Activated CD4-positive, CD25-positive, alpha-beta regulatory T cell treated with anti-CD3 and anti-CD28 coated beads, Interleukin-2, amount 50 U/mL, for 24 hours (primary cell): ENCODE measurements at regions not wholly inside any gene's neighbourhood (a gene's known extent, or its start where the extent isn't known, plus 50 kb on each side); places are given as distances from the start of the nearest gene placed in this dataset.

Experiments used
- ATAC-seq, 2 donors: fragments of 150-1000 bp; cut with Tn5 transposase; one replicate each; pipeline ENCODE4 v1.10.0; 2021; ENCODE audit warnings: mild to moderate bottlenecking in 1 of 2, moderate library complexity in 1 of 2

DNA sequence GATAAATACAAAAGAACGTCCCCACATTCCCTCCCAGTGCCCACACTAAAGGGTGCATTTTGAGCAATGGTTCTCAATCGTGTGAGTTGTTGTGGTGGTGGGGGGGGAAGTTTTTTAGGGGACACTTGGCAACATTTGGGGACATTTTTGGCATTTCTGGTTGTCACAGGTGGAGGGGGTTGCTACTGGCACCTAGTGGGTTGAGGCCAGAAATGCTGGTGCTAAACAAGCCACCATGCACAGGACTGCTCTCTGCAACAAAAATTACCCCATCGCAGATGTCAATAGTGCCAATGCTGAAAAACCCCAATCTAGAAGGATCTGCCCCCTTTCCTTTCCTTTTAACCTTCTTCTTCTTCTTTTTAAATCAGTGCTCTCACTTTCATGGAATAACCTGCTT is 453.3 kb downstream of the TSHZ3 start:
- no peak for ATAC-seq

DNA sequence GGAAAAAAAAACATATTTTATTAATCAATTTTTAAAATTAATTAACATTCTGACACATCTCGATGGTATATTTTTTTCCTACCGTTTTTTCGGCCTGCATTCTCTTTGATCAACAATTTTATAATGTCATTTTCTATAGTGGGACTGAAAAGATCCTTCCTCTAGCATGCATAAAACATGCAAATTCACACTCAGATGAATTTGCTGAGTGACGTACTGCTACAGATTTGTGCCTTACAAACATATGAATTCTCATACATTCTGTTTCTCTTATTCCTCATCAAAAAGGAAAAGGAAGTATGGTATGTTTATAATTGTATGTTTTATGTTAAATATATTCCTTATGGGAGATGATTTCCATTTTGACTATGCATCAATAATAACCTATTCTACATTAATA is 458.2 kb downstream of the TSHZ3 start:
- no peak for ATAC-seq

DNA sequence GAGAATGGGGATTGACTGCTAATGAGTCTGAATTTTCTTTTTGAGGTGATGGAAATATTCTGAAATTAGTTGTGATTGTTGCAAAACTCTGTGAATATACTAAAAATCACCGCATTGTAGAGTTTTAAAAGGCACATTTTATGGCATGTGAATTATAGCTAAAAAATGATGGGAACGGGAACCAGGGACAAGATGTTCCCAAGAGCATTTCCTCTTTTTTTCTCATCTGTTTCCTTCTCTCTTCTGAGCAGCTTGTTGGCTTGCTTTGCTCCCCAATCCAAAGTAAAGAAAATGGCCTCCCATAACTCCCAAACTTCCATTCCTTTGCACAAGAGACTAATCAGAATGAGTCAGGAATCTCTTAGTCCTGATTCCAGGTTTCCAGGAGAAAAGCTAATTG is 459.2 kb downstream of the TSHZ3 start:
- no peak for ATAC-seq

DNA sequence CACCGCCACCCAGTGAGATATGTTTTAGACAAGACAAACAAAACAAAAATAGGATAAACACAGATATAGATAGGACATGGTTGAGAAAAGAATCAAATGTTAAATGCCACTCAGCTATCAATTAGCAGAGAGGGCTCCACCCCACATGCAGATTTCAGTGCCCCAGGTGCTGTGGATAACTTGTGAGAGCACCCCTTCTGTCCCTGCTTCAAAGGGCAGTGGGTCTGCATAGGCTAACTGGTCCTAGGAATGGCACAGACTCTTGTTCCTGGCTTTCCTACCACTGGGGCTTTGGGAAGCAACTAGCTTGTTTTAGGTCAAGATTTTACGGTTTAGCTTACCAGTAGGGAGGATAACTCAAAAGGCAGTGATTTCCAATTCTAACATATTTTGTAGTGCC is 460.3 kb downstream of the TSHZ3 start:
- no peak for ATAC-seq

DNA sequence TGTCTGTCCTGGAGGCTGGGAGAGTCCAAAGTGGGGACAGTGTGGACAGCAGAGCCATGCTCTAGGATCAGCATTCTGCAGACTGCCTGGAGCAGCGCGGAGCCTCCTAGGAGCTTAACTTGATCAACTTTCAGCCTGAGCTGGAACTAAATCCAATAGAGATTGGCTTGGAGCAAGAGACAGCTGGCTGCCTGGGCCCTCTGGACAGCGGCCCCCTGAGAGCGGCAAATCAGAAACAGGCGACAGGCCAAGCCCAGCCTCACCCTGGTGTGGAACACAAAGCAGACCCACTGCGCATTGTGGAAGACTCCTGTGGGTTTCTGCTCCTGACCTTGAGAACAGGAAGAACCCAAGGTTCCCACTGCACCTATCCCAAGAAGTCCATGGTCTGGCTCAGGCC is 462.2 kb downstream of the TSHZ3 start:
- no peak for ATAC-seq

DNA sequence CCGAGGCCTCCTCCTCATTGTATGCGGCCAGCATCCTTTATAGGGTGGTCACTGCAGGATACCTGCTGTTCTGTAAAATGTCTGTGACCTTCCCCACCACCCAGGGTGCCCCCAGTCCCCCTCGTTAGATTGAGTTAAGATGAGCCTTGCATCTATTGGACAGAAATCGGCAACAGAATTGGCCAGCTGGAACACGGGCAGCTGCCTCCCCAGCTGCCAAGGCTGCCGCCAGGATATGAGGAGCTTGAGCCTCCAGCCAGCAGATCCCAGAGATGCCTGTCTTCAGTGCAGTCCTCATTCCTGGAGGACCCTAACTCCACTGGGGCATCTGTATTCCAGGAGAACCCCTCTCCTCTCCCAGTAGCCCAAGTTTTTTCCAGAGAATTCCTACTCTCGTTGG is 463.0 kb downstream of the TSHZ3 start:
- no peak for ATAC-seq

DNA sequence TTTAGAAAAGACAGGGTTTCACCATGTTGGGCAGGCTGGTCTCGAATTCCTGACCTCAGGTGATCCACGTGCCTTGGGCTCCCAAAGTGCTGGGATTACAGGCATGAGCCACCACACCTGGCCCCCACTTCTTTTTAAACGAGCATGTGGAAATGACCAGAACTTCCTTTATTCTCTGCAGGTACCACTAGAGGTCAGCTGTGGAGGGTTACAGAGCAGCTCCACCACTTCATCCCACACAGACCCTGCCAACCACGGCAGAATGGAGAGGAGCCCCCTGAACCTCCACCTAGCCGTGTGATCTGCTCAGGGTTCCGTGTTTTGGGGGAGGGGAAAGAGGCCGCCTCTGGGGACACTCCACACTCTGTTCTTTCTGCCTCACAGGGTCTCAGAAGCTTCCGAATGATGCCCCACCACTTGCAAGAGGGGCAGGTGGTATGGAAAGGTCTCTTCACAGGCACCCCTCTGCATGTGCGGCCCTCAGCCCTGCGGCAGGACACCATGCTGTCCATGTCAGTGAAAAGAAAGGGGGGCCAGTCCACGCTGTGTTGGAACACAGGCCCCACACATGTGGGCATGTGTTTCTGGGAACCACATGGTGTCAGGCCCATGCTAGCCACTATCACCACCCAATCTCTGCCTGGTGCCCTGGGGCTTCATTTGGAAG is 465.0 kb downstream of the TSHZ3 start:
- no peak for ATAC-seq

DNA sequence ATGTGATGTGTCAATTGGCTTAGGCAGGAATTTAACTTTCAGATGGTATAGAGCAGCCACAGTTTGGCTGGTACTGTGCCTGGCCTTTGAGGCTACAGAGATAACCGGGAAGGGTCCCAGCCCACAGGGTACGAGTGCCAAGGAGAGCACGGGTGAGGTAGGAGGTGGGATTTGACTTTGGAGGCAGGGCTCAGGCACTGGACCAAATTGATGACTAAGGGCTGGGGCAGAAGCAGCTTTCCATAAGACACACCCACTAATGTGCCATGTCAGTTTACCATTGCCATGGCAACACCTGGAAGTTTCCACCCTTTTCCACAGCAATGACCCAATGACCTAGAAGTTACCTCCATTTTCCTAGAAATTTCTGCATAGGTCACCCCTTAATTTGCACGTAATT is 466.2 kb downstream of the TSHZ3 start:
- ATAC-seq = no peak

DNA sequence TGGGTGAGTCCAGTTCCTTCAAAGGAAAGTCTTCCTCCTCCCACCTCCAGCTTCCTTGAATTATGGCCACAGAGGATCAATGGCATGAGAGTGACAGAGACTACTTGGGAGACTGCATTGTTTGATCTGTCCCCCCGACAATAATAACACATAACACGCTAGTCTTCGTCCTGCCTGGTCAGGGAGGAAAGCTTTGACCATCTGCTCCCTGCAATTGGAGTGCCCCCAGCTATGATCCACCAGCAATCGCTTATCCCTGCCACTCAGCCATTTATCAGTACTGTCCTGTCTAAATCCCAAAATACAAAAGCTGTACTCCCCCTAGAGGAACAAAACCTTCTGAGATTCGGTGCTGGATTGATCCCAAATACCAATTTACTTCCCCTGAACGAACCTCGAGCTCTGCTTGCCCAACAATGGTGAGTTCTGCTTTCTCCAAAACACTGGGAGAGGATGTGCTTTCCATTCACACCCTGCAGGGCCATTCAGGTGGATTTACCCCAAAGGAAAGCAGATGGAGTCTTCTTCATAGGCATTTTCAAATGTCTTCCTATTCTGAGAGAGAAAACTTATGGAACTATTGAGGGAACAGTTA is 466.7 kb downstream of the TSHZ3 start:
- no peak for ATAC-seq

DNA sequence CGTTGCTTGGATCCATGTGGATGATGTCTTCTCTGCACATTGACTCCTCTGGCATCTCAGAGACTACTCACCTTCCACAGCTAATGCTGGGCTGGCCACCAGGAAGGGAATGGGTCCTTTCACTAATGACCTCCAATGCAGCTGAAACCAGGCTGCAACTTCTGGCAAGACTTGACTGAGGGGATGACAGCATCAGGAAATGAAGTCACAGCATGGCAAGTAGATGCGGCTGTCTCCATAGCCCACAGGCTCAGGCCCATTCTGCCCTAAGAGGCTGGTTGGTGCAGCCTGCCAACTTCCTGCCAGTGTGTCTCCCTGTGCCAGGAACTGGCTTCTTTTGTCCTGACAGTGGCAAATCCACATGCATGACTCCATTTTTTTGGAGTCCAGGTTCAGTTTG is 467.3 kb downstream of the TSHZ3 start:
- no peak for ATAC-seq

DNA sequence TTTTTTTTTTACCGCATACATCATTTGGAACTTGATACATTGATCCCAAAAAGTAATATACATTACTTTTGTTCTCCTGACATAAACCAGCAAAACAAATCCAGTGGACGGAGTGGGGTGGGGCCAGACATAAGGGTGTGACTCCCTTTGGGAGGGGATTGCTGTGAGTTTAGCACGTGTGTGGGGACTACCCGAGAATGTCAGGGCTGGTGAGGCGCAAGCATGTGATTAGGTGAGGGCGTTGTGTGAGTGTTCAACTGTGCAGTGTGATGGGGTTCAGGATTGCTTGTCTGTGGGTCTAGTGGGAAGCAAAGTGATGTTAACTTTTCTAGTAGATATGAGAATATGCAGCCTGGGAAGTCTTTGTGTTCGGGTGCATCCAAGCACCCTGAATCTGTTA is 468.0 kb downstream of the TSHZ3 start:
- no peak for ATAC-seq

DNA sequence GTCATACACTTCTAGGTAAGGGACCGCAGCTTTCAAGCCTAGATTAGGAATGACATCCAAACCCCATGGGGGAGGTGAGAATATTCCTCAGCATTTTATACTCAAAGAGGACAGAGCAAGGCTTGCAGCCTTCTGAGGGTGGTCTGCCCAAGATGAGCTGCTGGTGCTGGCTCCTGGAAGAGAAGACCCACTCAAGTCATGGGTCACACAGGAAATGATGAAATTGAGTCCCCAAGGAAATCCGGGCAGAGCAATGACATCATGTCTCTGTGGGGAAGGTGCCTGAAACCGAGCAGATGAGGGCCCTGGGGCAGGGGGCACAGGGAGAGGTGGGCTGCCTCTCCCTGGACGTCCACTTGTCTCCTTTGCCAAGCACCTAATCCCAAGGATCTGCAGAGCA is 468.7 kb downstream of the TSHZ3 start:
- no peak for ATAC-seq

DNA sequence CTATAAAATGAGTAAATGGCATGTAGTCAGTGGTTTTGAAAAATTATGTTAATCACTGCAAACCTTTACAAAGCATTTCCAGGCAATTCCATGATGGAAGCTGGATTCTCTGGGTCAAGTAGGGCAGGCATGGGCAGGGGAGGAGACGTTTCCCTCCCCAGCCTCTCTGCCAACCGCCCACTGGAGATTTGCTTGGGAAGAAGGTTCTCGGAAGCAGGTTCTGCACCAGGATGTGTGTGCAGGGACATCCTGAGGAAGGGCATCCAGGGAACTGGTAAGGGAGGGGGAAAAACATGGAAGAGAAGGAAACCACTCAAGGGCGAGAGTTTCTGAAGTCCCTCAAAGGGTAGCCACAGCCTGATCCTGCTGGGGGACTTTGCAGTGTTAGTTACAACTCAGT is 469.1 kb downstream of the TSHZ3 start:
- no peak for ATAC-seq

DNA sequence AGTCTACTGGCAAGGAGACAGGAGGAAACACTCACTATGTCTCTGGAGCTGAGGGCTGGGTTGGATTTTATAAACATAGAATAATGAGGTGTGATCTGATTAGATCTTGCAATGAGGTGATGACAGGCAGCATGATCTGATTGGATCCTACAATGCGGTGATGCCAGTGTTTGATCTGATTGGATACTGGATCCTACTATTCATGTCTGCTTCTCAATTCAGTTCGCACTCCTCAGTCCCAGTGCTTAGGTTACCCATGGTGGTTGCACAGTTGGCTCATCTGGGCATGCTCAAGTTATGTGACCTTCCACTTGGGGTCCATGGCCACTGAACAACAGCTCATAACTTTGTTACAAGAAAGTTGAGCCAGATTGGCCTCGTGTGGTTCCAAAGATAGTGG is 469.5 kb downstream of the TSHZ3 start:
- ATAC-seq = no peak

DNA sequence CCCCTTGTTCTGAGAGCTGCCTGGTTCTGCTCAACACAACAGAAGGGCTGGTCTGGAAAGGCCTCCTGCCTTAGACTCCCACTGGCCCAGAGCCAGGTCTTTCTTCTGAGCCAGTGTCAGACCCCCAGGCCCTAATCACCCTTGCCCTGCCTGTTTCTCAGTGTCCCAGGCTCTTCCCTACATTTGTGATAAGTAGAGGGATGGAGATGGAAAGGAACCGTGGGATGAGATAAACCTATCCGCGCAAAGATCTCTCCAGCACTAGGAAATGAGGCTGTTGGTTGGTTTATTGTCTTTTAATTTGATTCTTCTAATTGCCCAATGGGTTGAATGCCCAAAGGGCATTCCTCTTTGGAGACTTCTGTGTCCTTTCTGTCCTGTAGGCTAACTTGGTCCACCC is 470.0 kb downstream of the TSHZ3 start:
- no peak for ATAC-seq

DNA sequence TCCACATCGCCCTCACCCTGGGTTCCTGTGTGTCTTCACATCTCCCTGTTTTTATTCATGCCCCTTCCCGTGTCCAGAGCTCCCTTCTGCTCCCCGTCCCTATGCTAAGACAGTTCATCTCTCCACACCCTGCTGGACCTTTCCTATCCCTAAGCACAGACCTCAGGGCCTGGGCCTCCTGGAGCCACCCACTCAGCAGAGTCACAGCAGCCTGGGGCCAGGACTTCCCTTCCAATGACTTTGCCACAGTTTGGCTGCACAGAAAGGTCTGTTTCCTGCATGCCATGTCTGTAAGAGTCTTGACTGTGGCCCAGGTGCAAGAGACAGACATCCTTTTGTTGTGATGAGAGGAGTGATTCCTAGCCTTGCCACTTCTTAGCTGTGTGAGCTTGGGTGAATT is 470.7 kb downstream of the TSHZ3 start:
- ATAC-seq = no peak

DNA sequence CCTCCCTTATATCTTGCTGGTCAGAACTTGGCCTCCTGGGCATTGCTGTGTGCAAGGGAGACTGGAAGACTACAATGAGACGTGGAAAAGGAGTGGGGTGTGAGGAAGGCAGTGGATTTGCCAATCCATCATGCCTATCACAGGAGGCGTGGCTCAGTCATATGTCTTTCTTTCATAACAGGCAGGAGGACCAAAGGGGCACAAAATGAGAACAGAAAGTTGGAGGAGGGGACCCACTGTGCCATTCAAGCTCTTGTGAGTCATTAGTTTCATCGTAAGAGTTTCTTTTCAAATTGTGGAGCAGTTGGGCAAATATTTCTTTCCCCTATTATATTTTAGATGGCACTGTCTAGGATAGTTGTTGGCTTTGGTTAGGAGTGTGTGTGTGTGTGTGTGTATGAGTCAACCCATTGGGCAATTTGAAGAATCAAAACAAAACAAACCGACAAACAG is 471.5 kb downstream of the TSHZ3 start:
- ATAC-seq = no peak

DNA sequence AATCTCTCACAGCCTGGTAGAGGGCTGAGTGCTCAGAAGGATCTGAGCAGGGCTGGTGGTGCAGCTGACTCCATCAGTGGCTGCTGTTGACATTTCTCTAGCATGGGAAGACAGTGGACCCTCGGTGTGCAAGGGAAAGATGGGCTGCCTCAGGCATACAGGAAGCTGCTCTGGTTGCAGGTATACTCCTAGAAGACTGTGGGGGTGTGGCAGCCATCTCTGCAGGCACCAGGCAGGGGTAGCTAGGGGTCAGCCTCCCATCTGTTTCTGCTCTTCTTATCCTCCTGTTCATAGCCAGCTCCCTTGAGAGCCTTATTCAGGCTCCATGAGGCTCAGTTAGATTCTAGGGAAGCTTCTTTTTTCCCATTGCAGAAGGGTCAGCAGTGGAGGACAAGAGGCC is 475.5 kb downstream of the TSHZ3 start:
- no peak for ATAC-seq

DNA sequence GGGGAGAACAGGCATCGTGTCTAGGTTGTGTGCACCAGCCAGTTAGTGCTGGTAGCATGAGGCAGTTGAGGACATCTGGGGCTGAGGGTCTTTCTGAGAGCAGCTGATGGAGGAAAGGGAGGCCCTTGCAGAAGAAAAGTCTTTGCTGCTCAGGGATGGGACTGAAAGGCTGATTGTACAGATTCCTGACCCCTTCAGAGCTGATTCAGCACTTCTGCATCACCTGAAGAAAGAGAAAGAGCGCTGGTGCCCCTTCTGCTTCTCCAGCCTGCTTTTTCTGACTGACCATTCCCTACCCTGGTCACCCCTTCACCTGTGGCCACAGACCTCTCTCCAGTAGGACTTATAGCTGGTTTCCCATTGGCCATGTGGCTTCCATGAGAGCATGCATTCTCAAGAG is 476.2 kb downstream of the TSHZ3 start:
- no peak for ATAC-seq

DNA sequence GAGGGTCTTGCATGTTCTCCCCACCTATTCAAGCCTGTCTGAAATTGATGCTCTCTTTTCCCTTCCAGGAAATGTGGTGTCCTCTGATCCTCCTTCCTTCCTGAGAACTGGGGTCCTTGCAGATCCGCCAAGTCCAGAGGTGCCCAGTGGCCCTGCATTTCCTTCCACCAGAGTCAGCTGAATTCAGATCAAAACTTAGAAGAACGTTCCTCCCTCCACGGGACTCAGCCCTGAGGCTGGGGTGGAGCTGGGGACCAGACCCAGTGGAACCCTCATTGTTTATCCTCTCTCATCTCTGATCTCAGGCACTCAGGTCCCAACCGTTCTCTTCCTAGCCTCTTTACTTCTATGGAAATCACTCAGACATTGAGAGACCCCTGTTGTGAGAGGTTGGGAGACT is 477.3 kb downstream of the TSHZ3 start:
- no peak for ATAC-seq

DNA sequence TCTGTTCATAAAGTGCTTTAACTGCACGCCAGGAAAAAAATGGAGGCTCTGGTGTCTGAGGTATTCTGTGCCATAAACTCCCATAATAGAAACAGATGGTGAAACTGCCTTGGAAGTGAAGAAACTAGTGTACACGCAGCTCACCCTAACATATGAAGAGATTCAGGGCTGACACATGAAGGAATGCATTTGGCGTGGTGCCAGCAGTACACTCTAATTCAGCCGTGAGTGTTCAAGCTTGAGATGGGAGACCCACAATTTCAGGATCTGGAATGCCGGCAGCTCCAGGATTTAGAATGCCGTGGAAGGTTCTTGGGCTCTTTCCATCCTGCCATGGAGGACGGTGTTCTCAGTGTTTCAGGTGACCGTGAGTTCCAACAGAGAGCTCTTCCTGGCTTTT is 478.4 kb downstream of the TSHZ3 start:
- no peak for ATAC-seq

DNA sequence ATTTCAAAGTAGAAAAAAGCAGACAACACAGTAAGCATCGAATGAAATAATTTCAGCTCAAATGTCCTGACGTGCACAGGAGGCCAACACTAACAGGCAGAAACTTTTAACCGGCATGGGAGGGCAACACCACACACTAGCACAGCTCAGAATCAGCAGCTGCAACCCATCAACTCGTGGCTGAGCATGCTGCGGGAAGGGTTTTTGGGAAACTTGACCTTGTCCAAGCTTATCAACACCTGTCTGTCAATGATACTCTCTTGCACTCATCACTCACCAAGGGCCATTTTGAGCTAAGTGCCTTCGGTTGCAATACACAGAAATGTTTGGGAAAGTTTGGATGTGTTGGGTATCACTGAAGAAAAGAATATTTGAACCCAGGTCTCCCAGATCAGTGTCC is 483.7 kb downstream of the TSHZ3 start:
- ATAC-seq = no peak

DNA sequence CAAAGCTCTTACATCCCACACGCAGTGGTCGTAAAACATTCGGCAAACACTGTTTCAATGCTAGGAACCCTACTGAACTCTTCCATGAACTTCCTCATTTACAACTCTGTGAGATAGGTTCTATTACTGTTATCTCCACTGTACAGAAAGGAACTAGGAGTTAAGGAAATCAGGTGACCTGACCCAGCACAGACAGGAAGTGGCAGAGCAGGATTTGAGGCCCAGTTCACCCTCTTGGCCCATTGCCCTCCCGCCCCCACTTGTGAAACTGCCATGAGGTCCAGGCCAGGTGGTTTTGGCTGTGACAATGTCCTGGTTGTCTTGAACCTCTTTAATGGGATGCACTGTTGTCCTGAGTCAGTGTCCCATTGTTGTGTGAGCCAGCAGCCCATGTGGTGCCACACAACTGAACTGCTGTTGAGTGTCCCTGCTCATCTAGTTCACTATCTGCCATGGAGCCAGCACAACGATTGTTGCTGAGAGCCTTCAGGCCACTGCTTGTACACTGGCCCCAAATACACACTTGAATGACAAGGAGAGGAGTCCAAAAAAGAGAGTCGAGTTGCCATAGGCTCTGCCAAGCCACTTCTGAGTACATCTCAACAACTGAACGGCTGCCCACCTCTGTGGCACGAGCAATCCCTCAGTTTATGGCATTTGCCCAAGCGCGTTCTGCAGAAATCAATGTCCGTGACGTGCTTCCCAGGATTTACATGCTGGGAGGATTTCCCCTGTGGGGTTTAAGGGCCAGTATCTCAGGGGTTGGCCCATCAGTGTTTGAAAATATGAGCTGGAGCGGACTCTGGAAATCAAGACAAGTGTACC is 484.6 kb downstream of the TSHZ3 start:
- no peak for ATAC-seq

DNA sequence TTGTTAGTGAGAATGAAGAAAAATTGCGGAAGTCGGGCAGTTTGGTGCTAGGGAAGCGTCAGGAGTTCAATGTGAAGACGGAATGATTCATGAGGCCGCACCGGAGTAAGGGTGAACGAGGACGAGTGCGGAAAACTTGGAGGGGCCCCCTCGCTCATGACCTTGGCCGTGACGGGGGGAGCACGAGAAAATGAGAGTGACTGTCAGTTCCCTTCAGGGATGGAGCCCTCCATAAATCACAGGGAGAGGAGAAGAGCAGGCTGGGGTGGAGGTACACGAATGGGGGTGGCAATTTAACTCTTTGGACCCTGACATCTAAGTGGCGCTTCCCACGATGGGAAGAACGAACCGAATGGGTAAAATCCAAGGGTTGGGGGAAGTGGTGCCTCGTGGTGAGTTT is 486.4 kb downstream of the TSHZ3 start:
- ATAC-seq = no peak
